HepG2 (cell line): ENCODE measurements at regions not wholly inside any gene's neighbourhood (a gene's known extent, or its start where the extent isn't known, plus 50 kb on each side); places are given as distances from the start of the nearest gene placed in this dataset.

Experiments
- ATAC-seq: fragments of 200-7000 bp; cut with Tn5 transposase; 3 replicates; pipeline ENCODE4 v1.9.1; 2020; ENCODE audit warnings: mild to moderate bottlenecking, moderate library complexity
- BruUV-seq: library from RNA; stranded (reverse); fragments of 400-500 nt; replicated peaks from 2 replicates; lab custom pipeline; 2021; lab: Mats Ljungman, UMichigan
- CTCF ChIA-PET: fragments of 300-600 bp; formaldehyde crosslinking; extraction: SDS; loops from one replicate; lab custom pipeline; 2021; ENCODE audit warnings: low total read pairs, inconsistent platforms, low intra/inter-chr PET ratio; lab: Yijun Ruan, JAX
- POLR2A ChIA-PET: fragments of 350-600 bp; sonication (Branson Sonifier 250); formaldehyde crosslinking; loops from one replicate; lab custom pipeline; 2020; ENCODE audit warnings: antibody characterized with exemption, inconsistent platforms; lab: Yijun Ruan, JAX
- DNase-seq: peaks from one replicate; pipeline ENCODE4 v3.0.0-alpha.2; 2015; ENCODE audit warnings: low spot score
- FAIRE-seq: peaks from 3 replicates; lab custom pipeline; 2011; peaks lifted over from hg19 to GRCh38; lab: Jason Lieb, UNC
- H2AFZ ChIP-seq: one replicate; pipeline ENCODE4 v1.6.1; 2011; ENCODE audit warnings: low read length, inconsistent platforms
- H3K27ac ChIP-seq: fragments of 300-600 bp; 3 replicates; pipeline ENCODE4 v1.8.0; 2011; ENCODE audit warnings: mixed run types, mild to moderate bottlenecking, mixed read lengths, low read length, inconsistent platforms; ENCODE audit not compliant: insufficient read depth; ENCODE audit errors: extremely low read length
- H3K27me3 ChIP-seq, 2 experiments: fragments of 200-600 bp in 1 of 2; 2 replicates in 1 of 2; 3 replicates in 1 of 2; pipeline versions ENCODE4 v1.6.0 to v1.8.0; 2011; ENCODE audit warnings: low read length in 2 of 2, mild to moderate bottlenecking in 2 of 2, moderate library complexity in 2 of 2, inconsistent platforms in 1 of 2; ENCODE audit not compliant: insufficient read depth in 2 of 2, control insufficient read depth in 1 of 2
- H3K36me3 ChIP-seq, 2 experiments: fragments of 200-600 bp in 1 of 2; replicated peaks in 1 of 2; 2 replicates in 1 of 2; 3 replicates in 1 of 2; pipeline versions ENCODE4 v1.5.1 to v1.8.0; 2011; ENCODE audit warnings: low read length in 2 of 2, inconsistent platforms in 1 of 2; ENCODE audit not compliant: insufficient read depth in 2 of 2, control insufficient read depth in 1 of 2
- H3K4me1 ChIP-seq: 2 replicates; pipeline ENCODE4 v1.5.1; 2012; ENCODE audit warnings: low read length, inconsistent platforms; ENCODE audit not compliant: insufficient read depth
- H3K4me2 ChIP-seq: 2 replicates; pipeline ENCODE4 v1.6.0; 2011; ENCODE audit warnings: low read depth, low read length, inconsistent platforms
- H3K4me3 ChIP-seq, 3 experiments: fragments of 200-600 bp in 1 of 3; sonication (generic), shearing (Covaris generic) in 1 of 3; replicated peaks in 1 of 3; 2 replicates each; pipeline ENCODE4 v1.5.1; 2011 to 2016; ENCODE audit warnings: low read length in 3 of 3, inconsistent platforms in 2 of 3, low read depth in 2 of 3, mild to moderate bottlenecking in 2 of 3, control low read depth in 1 of 3, mixed read lengths in 1 of 3; ENCODE audit not compliant: insufficient read depth in 1 of 3
- H3K79me2 ChIP-seq: one replicate; pipeline ENCODE4 v1.6.1; 2011; ENCODE audit warnings: low read length, inconsistent platforms; ENCODE audit not compliant: insufficient read depth
- H3K9ac ChIP-seq: 2 replicates; pipeline ENCODE4 v1.6.0; 2011; ENCODE audit warnings: mild to moderate bottlenecking, low read depth, low read length, inconsistent platforms; ENCODE audit not compliant: insufficient read depth
- H3K9me3 ChIP-seq: 2 replicates; pipeline ENCODE4 v1.5.1; 2012; ENCODE audit warnings: mild to moderate bottlenecking, low read length
- H4K20me1 ChIP-seq: 2 replicates; pipeline ENCODE4 v1.6.0; 2011; ENCODE audit warnings: inconsistent platforms, mild to moderate bottlenecking, low read length, moderate library complexity; ENCODE audit not compliant: insufficient read depth
- ARNT ChIP-seq: fragments of 450-650 bp; IDR thresholded peaks from 2 replicates; pipeline ENCODE4 v1.6.1; 2017
- NR2F6 ChIP-seq, 2 experiments: IDR thresholded peaks; 2 replicates each; pipeline ENCODE4 v1.6.1; 2016; ENCODE audit warnings: antibody characterized with exemption in 1 of 2, mild to moderate bottlenecking in 1 of 2
- POLR2AphosphoS2 ChIP-seq: IDR thresholded peaks from 2 replicates; pipeline ENCODE4 v1.6.1; 2011; ENCODE audit warnings: low read depth, low read length, improper control_type of control experiment
- ZNF264 ChIP-seq: sonication (generic); formaldehyde crosslinking; IDR thresholded peaks from 2 replicates; pipeline ENCODE4 v1.4.0; 2020; ENCODE audit warnings: missing genetic modification reagents
- ZNF781 ChIP-seq: sonication (generic); formaldehyde crosslinking; IDR thresholded peaks from 2 replicates; pipeline ENCODE4 v1.5.1; 2020; ENCODE audit warnings: borderline replicate concordance, mild to moderate bottlenecking, missing genetic modification reagents; ENCODE audit errors: not compliant biosample characterization
- WGBS: methylation state at CpG from one replicate; pipeline ENCODE4 v1.1.6; 2017; ENCODE audit warnings: low lambda C conversion rate; 5-methylcytosine and 5-hydroxymethylcytosine counted together
- in situ Hi-C: cut with HindIII; loops from 2 replicates; pipeline ENCODE4 v1.10.0; 2017; ENCODE audit warnings: low pct_unique_long_range_greater_than_20kb; ENCODE audit not compliant: extremely low pct_ligation_motif_present
- intact Hi-C: fragments of 100-400 bp; cut with micrococcal nuclease; formaldehyde crosslinking; loops from one replicate; pipeline ENCODE4 v1.10.0; 2022; ENCODE audit not compliant: unreplicated experiment
- TF ChIP-seq, protein P1 (sequence below): sonication (generic); formaldehyde crosslinking; IDR thresholded peaks from 2 replicates; pipeline ENCODE4 v1.4.0; 2020; ENCODE audit warnings: mild to moderate bottlenecking, missing genetic modification reagents
- TF ChIP-seq, protein P2 (sequence below): sonication (generic); formaldehyde crosslinking; IDR thresholded peaks from 2 replicates; pipeline ENCODE4 v1.4.0; 2020; ENCODE audit warnings: missing genetic modification reagents

- TF ChIP-seq, protein P1, sequence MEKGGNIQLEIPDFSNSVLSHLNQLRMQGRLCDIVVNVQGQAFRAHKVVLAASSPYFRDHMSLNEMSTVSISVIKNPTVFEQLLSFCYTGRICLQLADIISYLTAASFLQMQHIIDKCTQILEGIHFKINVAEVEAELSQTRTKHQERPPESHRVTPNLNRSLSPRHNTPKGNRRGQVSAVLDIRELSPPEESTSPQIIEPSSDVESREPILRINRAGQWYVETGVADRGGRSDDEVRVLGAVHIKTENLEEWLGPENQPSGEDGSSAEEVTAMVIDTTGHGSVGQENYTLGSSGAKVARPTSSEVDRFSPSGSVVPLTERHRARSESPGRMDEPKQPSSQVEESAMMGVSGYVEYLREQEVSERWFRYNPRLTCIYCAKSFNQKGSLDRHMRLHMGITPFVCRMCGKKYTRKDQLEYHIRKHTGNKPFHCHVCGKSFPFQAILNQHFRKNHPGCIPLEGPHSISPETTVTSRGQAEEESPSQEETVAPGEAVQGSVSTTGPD (CRISPR knock-in tag), result no peak
Observed at GRCh38 chr7:125127304-125127703, 197.7 kb upstream of the POT1 start (continued).

DNA sequence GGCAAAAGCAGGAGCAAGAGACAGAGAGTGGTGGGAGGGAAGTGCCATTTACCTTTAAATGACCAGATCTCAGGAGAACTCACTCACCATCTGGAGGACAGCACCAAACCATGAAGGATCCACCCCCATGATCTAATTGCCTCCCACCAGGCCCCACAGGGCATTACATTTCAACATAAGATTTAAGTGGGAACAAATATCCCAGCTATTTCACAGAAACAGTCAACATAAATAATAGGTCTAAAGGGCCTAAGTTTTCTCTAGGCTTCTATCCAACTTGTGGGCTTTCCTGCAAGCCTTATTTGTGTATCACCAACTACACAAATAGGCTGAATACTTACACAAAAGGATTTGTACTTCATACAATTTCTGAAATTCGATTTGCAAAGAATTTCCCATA lies 196.8 kb upstream of the POT1 start:
- ChIA-PET CTCF (no interaction called here), POLR2A (no interaction called here)
- no peaks in the 10 kb centered on the region for H3K4me1 ChIP-seq
- no peak overlapping the region for H2AFZ ChIP-seq
- no peak overlapping the region for H3K9ac ChIP-seq
- 4% methylated on average over 1 of the region's 1 CpG for WGBS
- H4K20me1 ChIP-seq, result no peaks in the 10 kb centered on the region
- no peak for DNase-seq
- FAIRE-seq, result no peak
- TF ChIP-seq ZNF264 (CRISPR knock-in tag) (no peak), ARNT (no peak), NR2F6 (IDR thresholded peaks at IDR 0.05) (no peak), NR2F6 (CRISPR knock-in tag; IDR thresholded peaks at IDR 0.05) (no peak), POLR2AphosphoS2 (no peak), ZNF781 (CRISPR knock-in tag) (no peak)
- TF ChIP-seq, protein P2, sequence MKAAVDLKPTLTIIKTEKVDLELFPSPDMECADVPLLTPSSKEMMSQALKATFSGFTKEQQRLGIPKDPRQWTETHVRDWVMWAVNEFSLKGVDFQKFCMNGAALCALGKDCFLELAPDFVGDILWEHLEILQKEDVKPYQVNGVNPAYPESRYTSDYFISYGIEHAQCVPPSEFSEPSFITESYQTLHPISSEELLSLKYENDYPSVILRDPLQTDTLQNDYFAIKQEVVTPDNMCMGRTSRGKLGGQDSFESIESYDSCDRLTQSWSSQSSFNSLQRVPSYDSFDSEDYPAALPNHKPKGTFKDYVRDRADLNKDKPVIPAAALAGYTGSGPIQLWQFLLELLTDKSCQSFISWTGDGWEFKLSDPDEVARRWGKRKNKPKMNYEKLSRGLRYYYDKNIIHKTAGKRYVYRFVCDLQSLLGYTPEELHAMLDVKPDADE (CRISPR knock-in tag), result no peak
- no TSS peak for BruUV-seq
- H3K27me3 ChIP-seq, result no peaks in the 10 kb centered on the region
- ATAC-seq, result no peak
- no peak overlapping the region for H3K4me3 ChIP-seq
- H3K27ac ChIP-seq, result no peak overlapping the region
- no peaks in the 10 kb centered on the region for H3K79me2 ChIP-seq
- H3K4me2 ChIP-seq, result no peak overlapping the region
- H3K9me3 ChIP-seq, result no peaks in the 10 kb centered on the region
- in situ Hi-C loops, result no loop called here
- no peaks in the 10 kb centered on the region for H3K36me3 ChIP-seq
- intact Hi-C loops, result no loop called here
